AG20443 (cell line): ENCODE measurements at regions not wholly inside any gene's neighbourhood (a gene's known extent, or its start where the extent isn't known, plus 50 kb on each side); places are given as distances from the start of the nearest gene placed in this dataset.
A peak's percentile ranks its signal among the peaks of the same experiment; 100 is the strongest.
"Not testable (repeated sequence)": the region's sequence is repeated elsewhere in the genome, so short reads cannot be mapped to it uniquely, and the experiment has no call there.

Source experiments
- DNase-seq: peaks from one replicate; pipeline ENCODE4 v3.0.0; 2012; ENCODE audit warnings: low spot score, mixed read lengths

- peak; percentile 17 for DNase-seq
Measured at GRCh38 chr13:50645092-50645491, 198.4 kb downstream of the DLEU7 start.

GRCh38 chr13:50646070-50646469 is 197.4 kb downstream of the DLEU7 start:
- DNase-seq = no peak

- no peak for DNase-seq
Measured at GRCh38 chr13:50649211-50649610, 194.3 kb downstream of the DLEU7 start.

- DNase-seq = no peak
Measured at GRCh38 chr13:50650592-50651504, 192.6 kb downstream of the DLEU7 start.

- no peak for DNase-seq
Measured at GRCh38 chr13:50651922-50652321, 191.6 kb downstream of the DLEU7 start.

GRCh38 chr13:50654331-50654730 is 189.2 kb downstream of the DLEU7 start:
- no peak for DNase-seq

GRCh38 chr13:50661881-50662280 is 181.6 kb downstream of the DLEU7 start:
- not testable (repeated sequence) for DNase-seq

- no peak for DNase-seq
Measured at GRCh38 chr13:50664951-50665350, 178.5 kb downstream of the DLEU7 start.

GRCh38 chr13:50668049-50668448 is 175.4 kb downstream of the DLEU7 start:
- DNase-seq = no peak

- DNase-seq = no peak
Measured at GRCh38 chr13:50668691-50669271, 174.7 kb downstream of the DLEU7 start.

GRCh38 chr13:50670272-50670671 is 173.2 kb downstream of the DLEU7 start:
- no peak for DNase-seq

GRCh38 chr13:50670847-50671496 is 172.5 kb downstream of the DLEU7 start:
- peak; percentile 15 for DNase-seq

GRCh38 chr13:50671497-50671850 is 172.0 kb downstream of the DLEU7 start:
- no peak for DNase-seq

- no peak for DNase-seq
Measured at GRCh38 chr13:50672025-50672424, 171.5 kb downstream of the DLEU7 start.

- DNase-seq = no peak
Measured at GRCh38 chr13:50675651-50676050, 167.8 kb downstream of the DLEU7 start.

GRCh38 chr13:50676602-50677001 is 166.9 kb downstream of the DLEU7 start:
- DNase-seq = peak; percentile 31

GRCh38 chr13:50677258-50677657 is 166.2 kb downstream of the DLEU7 start:
- DNase-seq = no peak

- DNase-seq = peak; percentile 18
Measured at GRCh38 chr13:50677687-50678463, 165.6 kb downstream of the DLEU7 start.

- peak; percentile 76 for DNase-seq
Measured at GRCh38 chr13:50678464-50679162, 164.9 kb downstream of the DLEU7 start.

- peak; percentile 35 for DNase-seq
Measured at GRCh38 chr13:50679321-50679720, 164.2 kb downstream of the DLEU7 start.

GRCh38 chr13:50682002-50682401 is 161.5 kb downstream of the DLEU7 start:
- no peak for DNase-seq

- DNase-seq = no peak
Measured at GRCh38 chr13:50682966-50683365, 160.5 kb downstream of the DLEU7 start.
